Neural progenitor cell (in vitro differentiated cells): ENCODE measurements at regions not wholly inside any gene's neighbourhood (a gene's known extent, or its start where the extent isn't known, plus 50 kb on each side); places are given as distances from the start of the nearest gene placed in this dataset.

Source experiments
- EZH2 ChIP-seq: fragments of 200-600 bp; sonication (generic); IDR thresholded peaks from 2 replicates; pipeline ENCODE4 v1.6.1; 2017; ENCODE audit warnings: antibody characterized with exemption, mild to moderate bottlenecking, moderate library complexity
- TF ChIP-seq, protein P1 (sequence below): fragments of 200-600 bp; sonication (generic); IDR thresholded peaks from 2 replicates; pipeline ENCODE4 v1.5.1; 2017; ENCODE audit warnings: antibody characterized with exemption, mild to moderate bottlenecking

DNA sequence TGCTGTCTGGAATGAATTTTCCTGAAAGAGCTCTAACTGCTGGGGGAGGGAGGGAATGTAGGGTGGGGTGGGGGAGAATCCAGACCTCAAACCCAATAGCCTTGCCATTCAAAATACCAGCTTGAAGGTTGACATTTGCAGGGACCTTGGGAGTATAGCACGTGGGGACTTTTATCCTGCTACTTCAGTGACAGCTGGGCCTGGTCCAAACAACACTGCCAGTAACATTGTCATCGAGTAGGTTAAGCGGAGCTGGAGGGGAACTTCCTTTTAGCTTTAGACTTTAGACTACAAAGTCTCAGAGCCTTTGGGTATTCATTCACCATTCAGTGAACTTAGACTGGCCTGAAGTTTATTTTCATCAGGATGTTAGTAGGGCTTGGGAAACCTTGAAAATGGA is 248.7 kb downstream of the MEIS1 start:
- TF ChIP-seq, protein P1, sequence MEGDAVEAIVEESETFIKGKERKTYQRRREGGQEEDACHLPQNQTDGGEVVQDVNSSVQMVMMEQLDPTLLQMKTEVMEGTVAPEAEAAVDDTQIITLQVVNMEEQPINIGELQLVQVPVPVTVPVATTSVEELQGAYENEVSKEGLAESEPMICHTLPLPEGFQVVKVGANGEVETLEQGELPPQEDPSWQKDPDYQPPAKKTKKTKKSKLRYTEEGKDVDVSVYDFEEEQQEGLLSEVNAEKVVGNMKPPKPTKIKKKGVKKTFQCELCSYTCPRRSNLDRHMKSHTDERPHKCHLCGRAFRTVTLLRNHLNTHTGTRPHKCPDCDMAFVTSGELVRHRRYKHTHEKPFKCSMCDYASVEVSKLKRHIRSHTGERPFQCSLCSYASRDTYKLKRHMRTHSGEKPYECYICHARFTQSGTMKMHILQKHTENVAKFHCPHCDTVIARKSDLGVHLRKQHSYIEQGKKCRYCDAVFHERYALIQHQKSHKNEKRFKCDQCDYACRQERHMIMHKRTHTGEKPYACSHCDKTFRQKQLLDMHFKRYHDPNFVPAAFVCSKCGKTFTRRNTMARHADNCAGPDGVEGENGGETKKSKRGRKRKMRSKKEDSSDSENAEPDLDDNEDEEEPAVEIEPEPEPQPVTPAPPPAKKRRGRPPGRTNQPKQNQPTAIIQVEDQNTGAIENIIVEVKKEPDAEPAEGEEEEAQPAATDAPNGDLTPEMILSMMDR: no peak
- no peak for TF ChIP-seq EZH2
